AG09319 (cell line): ENCODE measurements at regions not wholly inside any gene's neighbourhood (a gene's known extent, or its start where the extent isn't known, plus 50 kb on each side); places are given as distances from the start of the nearest gene placed in this dataset.

Source experiments
- DNase-seq: peaks from one replicate; pipeline ENCODE4 v3.0.0-alpha.2; 2010; ENCODE audit warnings: low read depth; ENCODE audit errors: extremely low read depth
- TF ChIP-seq, protein P1 (sequence below): IDR thresholded peaks from 2 replicates; pipeline ENCODE4 v1.5.1; 2011; ENCODE audit warnings: low read depth, mild to moderate bottlenecking, inconsistent platforms, low read length, moderate library complexity

DNA sequence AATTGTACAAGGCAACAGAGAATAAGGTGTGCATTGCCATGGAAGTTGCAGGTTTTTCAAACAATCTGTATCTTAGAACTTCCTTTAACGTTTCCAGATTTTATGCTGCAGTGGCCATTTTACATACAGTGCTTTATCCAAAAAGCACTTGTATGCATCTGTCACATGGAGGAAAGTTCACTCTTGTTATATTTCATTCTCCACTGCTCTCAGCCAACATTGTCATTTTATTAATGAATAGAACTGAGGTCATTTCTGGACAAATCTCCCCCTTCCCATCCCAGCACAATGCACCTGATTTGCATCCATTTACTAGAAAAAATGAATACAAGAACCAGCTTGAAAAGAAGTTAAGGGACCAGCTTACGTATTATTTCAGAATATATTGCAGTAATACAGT is 342.0 kb downstream of the USP25 start:
- TF ChIP-seq, protein P1, sequence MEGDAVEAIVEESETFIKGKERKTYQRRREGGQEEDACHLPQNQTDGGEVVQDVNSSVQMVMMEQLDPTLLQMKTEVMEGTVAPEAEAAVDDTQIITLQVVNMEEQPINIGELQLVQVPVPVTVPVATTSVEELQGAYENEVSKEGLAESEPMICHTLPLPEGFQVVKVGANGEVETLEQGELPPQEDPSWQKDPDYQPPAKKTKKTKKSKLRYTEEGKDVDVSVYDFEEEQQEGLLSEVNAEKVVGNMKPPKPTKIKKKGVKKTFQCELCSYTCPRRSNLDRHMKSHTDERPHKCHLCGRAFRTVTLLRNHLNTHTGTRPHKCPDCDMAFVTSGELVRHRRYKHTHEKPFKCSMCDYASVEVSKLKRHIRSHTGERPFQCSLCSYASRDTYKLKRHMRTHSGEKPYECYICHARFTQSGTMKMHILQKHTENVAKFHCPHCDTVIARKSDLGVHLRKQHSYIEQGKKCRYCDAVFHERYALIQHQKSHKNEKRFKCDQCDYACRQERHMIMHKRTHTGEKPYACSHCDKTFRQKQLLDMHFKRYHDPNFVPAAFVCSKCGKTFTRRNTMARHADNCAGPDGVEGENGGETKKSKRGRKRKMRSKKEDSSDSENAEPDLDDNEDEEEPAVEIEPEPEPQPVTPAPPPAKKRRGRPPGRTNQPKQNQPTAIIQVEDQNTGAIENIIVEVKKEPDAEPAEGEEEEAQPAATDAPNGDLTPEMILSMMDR = no peak
- no peak for DNase-seq

GRCh38 chr21:16072221-16072620 is 342.4 kb downstream of the USP25 start:
- DNase-seq = no peak

GRCh38 chr21:16072737-16073136 is 343.0 kb downstream of the USP25 start:
- TF ChIP-seq, protein P1 = no peak
- DNase-seq = peak; percentile 70

More at GRCh38 chr21:16072221-16072620, 342.4 kb downstream of the USP25 start:
- TF ChIP-seq, protein P1 = no peak

GRCh38 chr21:16073586-16073985 is 343.8 kb downstream of the USP25 start:
- TF ChIP-seq, protein P1 = no peak
- DNase-seq = no peak

GRCh38 chr21:16074950-16075489 is 345.2 kb downstream of the USP25 start:
- TF ChIP-seq, protein P1 = no peak
- DNase-seq = no peak

DNA sequence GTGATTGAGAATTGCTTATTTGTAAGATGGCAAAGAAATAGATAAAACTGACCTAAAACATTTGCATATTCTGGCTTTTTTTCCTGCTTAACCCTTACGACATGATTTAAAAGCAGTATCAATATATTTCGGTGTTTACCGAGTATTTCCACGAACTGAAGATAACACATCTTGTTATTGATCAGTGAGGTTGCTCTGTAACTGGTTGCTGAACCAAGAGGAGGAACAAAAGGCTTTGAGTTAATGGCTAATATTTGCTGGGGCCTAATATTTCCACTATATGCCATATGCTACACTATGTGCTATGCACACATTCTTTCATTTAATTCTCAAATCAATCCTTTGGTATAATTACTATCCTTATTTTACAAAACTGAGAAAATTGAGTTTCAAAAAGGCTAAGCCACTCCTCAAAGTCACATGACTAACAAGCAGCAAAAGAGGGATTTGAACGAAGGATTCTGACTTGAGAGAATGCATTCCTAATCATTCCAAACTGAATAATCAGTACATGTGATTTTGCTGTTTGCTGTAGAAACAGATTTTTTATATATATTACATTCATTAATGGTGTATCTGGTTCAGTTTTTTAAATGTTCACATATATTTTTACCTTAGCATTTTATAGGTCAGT is 346.0 kb downstream of the USP25 start:
- DNase-seq = no peak
- TF ChIP-seq, protein P1 = no peak

DNA sequence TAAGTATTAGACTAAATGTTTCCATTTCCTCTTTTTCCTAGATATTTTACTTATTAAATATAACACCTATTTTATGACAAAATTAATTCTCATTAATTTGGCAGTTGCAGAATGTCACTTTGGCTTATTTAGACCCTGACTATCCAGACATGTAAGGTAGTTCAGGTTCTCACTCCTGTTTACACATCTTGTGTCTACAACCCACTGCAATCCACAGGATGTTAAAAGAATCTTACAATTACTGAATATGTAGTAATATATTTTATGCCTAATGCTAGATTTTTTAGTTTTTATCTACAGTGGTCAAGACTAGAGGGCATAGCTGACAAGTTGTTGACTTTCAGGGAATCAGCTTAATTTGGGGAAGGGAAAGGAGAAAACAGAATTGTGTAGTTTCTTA is 346.7 kb downstream of the USP25 start:
- no peak for DNase-seq
- TF ChIP-seq, protein P1 = no peak
